Fibroblast of skin of back (primary cell): ENCODE measurements at regions not wholly inside any gene's neighbourhood (a gene's known extent, or its start where the extent isn't known, plus 50 kb on each side); places are given as distances from the start of the nearest gene placed in this dataset.

Source experiments
- DNase-seq: peaks from one replicate; pipeline ENCODE4 v3.0.0-alpha.2; 2013

DNA sequence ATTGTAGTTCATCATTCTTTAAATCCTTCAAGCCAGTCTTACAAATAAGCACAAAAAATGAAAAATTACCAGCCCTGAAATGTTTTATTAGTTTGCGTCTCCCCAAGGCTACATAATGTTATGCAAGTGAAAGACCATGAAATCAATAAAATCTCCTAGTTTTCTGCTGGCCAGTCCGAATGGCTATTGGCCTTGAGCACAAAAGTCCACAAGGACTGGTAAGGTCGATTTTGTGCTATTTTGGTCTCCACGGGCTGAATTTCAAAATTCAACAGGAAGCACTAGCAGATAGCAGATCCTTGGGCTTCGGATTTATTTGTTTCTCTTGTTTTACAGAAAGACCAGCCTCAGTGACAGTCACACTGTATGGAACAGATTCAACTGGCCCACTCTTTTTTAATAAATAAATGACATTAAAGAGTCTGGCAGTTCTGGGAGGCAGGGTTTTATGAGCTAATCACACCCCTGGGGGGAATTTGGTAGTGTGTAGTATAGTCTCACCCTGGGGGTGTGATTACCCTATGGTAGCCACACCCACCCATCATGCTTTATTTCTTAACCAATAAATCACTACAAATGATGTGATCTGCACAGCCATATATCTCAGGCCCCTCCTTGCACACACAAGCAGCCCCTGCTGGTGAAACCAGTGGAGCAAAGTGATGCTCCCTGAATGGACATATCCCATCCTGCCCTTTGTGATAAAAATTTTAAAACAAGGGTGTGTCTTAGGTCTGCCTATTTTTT lies 51.1 kb upstream of the TMEM33 start:
- no peak for DNase-seq

DNA sequence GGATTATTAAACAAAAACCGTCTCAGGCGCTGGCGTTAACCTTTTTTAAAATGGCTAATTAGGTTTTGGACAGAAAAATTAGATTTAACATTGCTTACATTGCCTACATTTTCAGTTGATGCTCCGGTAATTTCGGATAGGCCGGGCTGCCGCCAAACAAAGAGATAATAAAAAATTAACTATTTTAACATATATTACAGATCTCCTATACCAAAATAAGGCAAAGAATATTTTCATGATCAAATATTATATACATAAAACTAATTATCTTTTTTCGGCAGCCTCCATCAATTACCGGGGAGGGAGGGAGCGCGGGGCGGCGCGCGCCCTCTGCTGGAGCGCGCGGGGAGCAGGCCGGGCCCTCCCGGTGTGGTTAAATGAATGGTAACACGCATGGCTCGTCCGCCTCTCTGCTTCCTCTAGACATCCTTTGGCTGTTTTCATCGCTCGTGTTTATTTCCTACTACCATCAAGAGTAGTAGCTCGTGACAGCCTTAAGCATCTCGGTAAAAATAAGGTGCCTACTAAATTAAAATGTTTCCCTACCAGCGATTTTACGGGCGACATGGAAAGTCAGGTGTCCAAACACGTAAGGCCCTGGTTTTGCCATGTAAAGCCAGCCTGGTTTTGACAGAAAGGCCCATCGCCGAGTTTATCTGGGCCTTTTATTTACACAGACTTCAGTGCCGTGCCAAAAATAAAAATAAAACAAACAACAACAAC lies 52.4 kb upstream of the TMEM33 start:
- peak; percentile 19 for DNase-seq

DNA sequence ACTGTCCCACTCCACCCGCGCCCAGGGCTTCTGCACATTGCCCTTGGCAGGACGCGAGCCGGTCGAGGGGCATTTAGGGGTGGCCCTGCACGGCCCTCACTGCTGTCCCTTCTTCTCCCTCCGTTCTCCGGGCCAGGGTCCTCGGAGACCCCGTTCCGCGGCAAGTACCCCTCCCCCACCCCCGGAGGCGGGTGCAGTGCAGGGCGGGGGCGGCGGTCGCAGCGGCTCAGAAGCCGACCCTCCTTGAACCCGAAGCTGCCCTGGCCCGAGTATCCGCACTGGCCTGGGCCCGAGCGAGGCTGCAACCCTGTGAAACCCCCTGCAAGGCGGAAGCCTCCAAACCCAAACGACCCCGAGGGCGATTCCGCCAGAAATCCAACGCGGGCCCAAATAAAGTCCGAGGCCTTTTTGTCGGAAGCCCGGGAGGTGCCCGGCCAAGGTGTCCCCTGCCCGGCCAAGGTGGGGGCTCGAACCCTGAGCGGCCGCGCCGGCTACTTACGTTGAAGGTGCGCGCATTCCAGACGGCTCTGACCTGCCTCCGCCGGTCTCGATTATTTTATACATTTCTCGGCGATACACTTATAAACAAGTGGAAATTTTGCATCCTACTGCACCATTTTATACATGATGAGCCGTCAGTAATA lies 53.1 kb upstream of the TMEM33 start:
- no peak for DNase-seq

DNA sequence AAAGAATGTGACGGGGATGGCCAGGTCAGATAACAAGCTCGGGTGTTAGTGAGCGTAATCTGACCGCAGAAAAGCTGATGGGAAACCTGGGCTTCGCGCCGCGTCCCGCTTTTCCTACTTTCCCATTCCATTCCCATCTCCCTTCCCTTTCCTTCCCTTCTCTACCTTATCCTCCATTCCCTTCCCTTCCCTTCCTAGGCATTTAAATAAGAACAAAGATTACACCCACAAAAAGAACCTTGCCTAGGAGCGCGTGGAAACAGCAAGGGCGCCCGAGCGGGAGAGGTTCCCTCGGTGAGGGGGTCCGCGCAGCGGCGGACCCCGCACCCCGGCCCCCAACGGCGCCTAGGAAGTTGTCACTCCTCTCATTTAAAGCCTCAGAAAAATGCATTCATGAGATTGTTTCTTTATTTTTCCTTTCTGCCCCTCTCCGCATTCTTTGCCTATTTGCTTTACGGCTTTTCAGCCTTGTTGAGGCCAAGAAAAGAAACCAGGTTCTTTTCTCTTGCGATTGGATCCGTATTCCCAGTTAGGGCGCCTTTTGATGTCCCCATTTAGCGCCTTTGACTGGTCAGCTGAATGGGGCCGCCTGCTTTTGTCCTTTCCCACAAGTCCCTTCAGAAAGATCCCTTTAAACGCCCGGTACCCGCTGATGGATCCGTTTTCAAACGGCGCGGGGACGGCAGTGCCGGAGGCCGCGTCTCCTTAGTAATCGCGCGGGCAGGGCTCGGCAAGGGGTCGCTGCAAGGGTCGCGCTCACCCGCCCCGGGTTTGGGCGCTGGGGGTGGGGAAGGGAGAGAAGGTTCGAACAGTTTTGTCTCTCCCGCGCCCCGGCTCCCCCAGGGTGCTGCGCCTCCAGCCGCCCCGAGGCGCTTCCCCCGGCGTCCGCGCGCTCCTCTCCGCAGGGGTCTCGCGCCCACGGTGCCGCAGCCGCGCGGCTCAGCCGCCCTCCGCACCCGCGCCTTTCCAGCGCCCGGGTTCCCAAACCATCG lies 54.1 kb upstream of the TMEM33 start:
- DNase-seq: peak; percentile 5

DNA sequence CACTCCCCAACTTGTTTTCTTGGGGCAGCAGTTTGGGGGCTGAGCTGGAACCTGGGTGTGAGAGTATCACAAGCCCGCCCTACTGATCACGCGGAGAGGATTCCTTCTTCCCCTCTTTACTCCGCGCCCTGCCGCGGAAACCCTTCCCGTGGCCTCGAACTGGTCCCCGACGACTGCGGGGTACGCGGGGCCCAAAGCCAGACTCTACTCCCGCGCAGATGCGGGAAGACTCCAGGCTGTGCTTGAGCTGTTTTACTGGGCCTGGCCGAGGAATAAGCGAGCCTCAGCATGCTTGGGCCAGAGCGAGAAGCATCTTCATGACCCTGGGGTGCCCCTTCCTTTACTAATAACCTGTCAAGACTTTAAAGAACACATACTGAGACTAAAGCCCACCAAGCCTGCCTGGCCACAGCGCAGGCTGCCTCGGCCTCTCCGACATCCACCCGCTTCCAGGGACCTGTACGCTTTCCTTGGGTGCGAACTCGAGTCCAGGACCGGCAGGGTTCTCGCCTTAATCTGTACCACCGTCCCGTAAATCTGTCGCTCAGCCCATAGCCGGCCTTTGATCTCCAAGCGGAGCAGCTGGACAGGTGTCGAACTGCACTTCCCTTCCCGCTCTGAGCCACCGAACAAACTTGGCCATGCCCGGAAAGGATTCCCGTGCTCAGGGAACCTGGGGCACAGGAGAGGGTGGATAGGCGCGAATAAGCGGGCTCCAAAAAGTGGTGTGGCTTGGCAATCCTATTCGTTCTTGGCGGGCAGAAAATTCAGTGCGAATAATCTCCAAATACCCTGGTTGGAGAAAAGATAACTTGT lies 55.0 kb upstream of the TMEM33 start:
- DNase-seq: no peak

DNA sequence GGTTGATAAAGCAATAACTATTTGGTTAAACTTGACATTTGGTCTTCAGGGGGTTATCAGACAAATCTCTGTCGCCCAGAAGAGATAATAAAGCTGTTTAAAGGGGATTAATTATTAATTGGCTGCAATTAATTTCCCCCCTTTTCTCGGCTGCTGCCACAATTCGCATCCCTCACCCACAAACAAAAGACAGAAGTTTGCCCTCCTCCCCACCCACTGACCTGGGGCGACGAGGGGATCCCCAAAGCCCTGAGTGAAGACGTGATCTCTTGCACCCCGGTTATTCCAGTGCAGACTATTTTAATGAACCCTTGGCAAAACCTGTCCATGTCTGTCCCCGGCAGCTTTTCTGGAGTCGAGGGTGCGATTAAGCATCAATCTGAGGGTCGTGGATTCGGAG lies 55.7 kb upstream of the TMEM33 start:
- DNase-seq: no peak

DNA sequence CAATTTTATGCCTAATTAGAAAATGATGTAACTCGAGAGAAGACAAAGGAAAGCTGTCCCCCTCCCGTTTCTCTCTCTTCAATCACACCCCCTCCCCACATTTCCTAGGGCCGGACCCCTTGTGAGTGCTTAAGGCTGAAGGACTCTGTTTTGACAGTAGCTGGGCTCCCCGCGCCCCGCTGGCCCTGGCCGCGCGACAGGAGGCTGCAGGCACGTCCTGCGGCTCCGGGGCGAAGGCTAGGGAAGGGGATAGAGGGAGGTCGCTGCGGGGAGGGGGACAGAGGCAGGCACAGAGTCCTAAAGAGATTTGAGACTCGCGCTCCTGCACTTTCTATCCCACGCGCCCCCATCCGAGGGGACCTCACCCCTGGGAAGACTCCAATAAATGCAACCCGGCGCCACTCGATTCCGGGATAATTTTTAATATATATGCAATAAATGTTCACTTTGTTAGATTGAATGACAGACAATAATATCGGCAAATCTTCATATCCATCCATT lies 56.2 kb upstream of the TMEM33 start:
- no peak for DNase-seq

DNA sequence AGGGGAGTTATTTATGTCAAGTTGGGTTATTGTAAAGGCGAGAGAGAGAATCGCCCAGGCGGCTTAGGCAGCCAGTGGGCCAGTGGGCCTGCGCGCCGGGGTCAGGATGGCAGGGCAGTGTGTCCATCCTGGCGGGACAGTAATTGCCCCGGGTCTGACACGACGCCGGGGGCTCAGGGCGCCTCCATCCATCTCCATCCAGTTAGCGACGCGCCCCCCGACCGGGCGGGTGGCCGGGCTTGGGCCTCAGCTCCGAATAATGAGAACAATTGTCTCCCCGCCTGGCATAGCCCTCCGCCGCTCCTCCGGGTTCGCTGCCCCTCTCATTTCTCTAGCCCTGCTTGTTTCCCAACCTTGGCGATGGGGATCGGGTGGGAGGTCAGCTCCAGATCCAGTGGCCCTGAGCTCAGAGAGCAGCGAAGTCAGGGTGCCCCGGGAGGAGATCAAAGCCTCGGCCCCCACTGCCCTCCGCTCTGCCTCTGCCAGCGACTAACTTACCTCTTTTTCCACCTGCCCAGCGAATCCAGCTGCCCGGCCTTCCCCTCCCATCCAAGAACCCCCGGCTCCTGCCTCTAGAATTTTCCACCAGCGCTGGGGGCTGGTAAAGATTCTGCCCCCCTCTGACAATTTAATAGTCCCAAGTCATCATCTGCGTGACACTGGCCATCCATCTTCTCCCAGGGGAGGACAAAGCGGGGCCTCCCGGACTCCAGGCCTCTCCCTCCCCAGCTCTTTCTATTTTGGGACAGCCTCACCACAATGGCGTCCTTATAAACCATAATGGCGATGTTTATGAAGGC lies 56.9 kb upstream of the TMEM33 start:
- DNase-seq: no peak

DNA sequence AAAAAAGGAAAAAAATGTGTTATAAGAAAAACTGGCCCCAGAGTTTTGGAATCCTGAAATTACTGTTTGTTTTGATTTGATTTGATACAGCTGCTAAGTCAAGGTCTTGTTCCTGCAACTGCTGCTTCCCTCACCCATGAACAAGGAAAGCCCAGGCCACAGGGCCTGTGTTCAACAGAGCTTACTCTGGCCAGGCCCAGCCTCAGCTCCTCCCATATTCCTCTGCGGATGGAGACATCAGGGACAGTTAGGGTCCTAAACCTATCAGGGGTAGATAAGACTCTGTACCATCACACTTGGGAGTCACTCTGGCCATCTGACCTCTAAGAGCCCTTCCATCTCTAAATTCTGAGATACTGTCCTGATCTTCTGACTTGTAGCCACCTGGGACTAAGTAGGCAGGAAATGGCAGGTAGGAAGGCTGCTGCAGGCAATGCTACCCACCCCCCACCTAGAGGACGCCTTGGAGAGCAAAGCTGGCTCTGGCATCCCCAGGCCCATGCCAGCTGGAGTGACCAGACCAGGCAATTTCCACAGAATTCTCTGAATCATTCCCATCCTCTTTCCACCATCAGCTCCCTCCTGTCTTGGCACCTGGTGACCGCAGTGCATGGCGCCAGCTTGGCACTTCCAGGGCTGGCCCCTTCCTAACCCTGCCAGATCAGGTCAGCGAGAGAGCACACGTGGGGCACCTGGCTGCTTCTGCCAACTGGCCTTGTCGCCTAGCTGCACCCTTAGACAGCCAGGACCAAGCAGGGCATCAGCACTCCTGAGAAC lies 58.0 kb upstream of the TMEM33 start:
- no peak for DNase-seq

DNA sequence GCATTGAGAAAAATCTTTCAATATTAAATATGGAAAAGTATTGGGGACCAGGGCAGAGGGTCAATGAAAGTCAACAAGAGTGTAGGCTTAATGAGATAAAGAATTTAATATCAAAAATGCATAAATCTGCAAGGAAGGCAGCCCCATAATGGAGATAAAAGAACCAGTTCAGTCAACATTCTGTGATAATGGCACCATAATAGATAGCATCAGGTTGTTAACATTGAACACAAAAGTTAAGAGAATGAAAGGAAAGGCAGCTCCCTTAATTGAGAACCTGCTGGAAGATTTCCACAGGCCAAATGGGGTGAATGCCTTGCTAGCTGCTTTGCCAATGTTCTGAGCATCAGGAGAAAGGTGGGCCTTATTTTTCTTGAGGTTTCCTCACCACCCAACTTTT lies 60.4 kb upstream of the TMEM33 start:
- no peak for DNase-seq

DNA sequence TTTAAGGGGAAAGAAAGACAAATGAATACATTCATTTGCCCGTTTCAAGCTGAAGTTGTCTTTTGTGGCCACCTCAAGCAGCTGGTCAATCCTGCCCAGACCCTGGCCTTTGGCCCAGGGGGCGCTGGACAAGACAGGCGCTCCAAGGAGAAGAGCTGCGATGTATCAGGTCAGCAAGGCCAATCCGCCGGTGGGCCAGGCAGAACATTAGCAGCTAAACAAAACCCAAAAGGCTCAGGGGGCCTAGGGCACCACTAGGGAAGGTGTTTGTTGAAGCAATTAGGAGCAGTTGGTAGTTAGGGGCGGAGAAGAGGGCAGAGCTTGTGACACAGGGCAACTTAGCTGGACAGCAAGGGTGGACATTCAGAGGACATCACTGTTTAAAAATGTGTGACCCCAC lies 60.8 kb upstream of the TMEM33 start:
- DNase-seq: no peak

DNA sequence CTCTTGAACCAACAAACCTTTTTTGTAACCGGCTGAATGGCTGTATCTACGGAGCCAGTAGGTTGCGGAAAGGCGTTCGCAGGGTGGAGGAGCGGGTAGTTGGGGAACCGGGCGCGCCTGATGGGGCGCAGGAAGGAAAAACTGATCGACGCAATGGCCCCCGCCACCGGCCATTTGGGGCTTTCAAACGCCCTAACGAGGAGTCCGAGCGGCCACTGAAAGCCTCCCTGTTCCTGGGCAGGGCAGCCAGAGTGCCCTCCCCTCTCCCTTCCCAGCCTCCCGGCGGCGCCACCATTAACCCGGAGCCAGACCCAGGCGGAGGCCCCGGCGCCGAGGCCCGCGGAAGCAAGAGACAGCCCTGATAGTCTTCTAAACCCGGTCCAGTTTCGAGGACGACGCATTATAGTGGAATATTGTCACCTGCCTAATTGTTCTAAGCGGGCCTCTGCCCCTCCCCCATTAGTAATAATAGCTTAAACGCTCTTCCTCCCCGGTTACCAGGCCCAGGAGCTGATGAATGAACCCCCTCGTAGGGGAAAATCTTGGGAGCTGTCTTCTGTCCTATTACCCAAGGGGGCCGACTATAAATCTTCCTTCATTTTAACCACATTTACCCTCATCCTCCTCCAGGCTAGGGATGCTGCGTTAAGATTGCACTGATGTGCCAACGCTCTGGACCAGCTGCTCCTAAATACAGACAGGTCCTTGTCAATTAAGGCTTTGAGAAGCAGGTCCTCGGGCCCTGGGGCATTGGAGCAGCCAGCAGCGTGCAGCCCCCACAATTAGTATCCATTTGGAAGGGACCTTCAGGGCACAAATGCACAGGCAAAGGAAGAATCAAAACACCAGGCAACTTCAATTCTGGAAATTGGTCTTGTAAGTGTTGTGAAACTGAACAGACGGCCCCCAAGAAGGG lies 61.6 kb upstream of the TMEM33 start:
- no peak for DNase-seq

DNA sequence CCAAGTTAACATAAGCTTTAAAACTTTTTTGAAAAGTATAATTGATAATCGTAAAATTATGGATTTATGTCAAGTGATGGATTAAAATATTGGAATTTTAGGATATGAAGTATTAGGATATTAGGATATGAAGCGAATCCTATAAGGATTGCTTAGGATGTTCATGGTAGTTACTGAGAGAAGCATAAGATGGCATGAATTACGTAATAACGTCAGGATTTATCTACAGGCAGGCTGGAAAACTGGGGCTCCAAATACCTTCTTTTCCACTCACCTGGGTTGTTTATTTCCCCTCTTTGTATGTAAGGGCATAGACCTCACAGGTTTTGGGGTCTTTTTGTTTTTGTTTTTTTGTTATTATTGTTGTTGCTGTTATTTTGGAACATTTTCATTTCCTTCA lies 65.2 kb upstream of the TMEM33 start:
- DNase-seq: no peak

DNA sequence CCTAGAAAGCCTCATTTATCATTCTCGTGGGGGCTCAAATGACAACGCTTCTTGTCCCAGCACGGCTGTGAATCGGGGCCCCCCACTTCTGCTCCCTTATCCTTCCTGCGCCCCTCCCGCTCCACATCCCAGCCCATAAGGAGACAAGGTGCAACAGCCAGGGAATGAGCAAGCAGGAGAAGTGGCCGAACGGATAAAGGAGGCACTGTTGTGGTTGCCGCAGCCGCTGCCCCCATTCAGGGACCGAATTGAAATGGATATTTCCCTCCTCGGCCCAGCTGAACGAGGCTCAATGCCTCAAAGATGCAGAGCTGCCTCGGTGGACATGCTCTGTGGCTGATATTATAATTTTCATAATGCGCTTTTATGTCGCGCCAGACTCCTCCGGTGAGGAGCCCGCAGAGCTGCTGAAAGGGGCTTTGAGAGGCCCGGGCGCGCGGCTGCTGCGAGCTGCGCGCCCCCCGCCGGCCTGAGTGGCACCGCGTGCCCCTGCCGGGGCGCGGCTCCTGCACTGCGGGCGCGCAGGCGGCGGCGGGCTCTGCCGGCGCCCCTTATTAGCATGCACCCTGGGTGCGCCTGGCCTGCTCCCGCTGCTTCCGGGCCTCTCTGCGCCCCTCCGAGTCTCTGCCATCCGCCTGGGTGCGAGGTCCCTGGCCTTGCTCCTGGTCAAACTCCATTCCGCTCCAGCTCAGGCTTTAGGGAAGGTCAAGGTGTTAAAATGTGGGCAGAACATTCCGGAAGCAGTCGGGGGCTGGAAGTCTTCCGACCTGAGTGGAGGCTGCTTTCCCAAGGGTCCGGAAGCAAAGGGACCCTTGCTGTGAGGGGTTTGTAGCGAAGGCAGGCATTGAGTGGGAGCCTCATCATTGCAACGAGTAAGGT lies 68.2 kb upstream of the TMEM33 start:
- DNase-seq: no peak

DNA sequence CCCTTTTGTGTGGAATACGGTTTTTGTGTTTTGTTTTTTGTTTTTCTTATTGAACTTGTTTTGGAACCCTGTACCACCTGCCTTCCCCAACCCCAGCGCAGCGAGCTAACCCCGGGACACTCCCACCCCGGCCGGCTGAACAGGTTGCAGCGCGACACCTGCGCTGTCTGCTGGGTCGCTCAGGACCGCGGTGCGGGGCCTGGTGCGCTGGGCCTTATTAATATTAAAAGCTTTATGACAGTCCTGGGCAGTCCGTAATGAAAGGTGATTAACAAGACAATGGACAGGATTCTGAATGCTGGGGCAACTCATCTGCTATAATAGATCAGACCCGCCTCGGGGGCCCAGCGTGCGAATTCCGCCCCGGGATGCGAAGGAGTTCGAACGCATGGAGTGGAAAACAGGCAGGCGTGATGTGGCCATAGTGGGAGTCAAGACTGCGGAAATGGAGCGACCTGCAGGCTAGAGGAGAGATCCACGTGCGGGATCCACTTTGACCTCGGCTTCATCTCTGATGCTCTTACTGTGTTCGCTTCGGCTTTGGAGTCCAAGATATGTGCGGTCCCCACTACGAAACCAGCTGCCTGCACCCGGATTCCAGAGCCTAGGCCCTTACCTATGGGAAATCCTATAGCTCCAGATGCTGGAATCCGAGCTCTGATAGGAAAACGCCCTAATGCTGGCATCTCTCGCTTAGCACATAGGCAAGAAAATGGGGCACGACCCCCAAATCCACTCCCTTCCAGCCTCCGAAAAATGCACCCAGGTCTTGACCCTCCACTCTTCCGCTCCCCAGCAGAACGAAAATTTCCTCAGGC lies 69.0 kb upstream of the TMEM33 start:
- DNase-seq: no peak

DNA sequence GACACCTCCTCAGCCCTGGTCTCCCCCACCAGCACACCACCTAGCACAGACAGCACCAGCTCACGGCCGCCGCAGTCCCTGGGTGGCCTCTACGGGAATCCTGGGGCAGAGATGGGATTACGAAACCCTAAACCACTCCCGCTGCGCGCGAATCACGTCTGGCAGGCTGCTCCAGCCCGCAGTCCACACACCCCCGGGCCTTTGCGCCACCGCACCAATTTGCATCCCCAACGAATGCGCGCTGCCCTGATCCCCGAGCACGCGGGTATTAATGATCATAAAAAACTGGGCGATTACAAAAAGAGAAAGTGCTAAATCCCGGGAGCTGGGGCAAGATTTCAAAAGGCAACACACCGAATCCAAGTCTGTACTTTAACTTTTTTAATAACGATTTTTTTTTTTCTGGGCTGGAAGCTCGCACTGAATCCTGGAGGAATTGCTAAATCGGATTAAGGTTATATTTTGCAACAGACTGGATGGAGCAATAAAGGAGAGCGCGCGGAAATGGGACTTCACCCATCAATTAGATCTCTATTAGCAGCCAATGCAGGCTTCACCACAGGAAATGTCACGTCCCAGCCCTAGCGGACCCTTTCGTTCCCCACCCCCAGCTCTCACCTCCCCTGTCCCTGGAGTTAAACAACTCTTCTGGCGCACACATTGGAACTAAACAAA lies 69.8 kb upstream of the TMEM33 start:
- DNase-seq: no peak
